ENCODE measurements at regions not wholly inside any gene's neighbourhood (a gene's known extent, or its start where the extent isn't known, plus 50 kb on each side); places are given as distances from the start of the nearest gene placed in this dataset.
"Not testable (repeated sequence)": the region's sequence is repeated elsewhere in the genome, so short reads cannot be mapped to it uniquely, and the experiment has no call there.

- Mint-ChIP-seq H3K4me1 (no peaks in the 10 kb centered on the region), H3K9me3 (peaks cover 0 to 4% (median 0%) of the 10 kb centered on the region in 7 donors), H3K27me3 (ENCODE audit: low read depth in 3 of 3) (no peaks in the 10 kb centered on the region), H3K36me3 (no peaks in the 10 kb centered on the region), H3K27ac (no peak overlapping the region), H3K4me3 (no peak overlapping the region)
- Histone ChIP-seq H3K4me3 (replicated peaks in 1 of 3; ENCODE audit: low read depth in 2 of 3, low read length in 3 of 3) (no peak overlapping the region), H3K36me3 (replicated peaks in 1 of 2; ENCODE audit: control insufficient read depth in 1 of 2, insufficient read depth in 2 of 2, low read length in 2 of 2) (no peaks in the 10 kb centered on the region), H3K4me1 (ENCODE audit: control insufficient read depth in 1 of 2, insufficient read depth in 2 of 2, low read length in 2 of 2) (no peaks in the 10 kb centered on the region), H3K27ac (ENCODE audit: low read depth in 1 of 2, low read length in 2 of 2) (no peak overlapping the region), H4K20me1 (ENCODE audit: insufficient read depth, low read length) (no peaks in the 10 kb centered on the region), H3K9ac (ENCODE audit: insufficient read depth, low read length, poor library complexity, severe bottlenecking) (no peak overlapping the region), H3K4me2 (replicated peaks; ENCODE audit: extremely low read depth, low read length, poor library complexity, severe bottlenecking) (no peak overlapping the region), H3K27me3 (ENCODE audit: control insufficient read depth in 2 of 2, insufficient read depth in 2 of 2, low read length in 2 of 2) (no peaks in the 10 kb centered on the region), H3K79me2 (ENCODE audit: insufficient read depth, low read length) (no peaks in the 10 kb centered on the region), H2AFZ (ENCODE audit: insufficient read depth, low read depth, low read length, poor library complexity, severe bottlenecking) (no peak overlapping the region), H3K9me3 (replicated peaks in 1 of 2; ENCODE audit: control insufficient read depth in 1 of 2, insufficient read depth in 1 of 2, low read length in 2 of 2) (no peaks in the 10 kb centered on the region)
- intact Hi-C loops (cut with micrococcal nuclease), result no loop called here
- WGBS (ENCODE audit: insufficient coverage), result no CpG with 5 or more reads among the region's 1 CpG
- no peak for TF ChIP-seq CTCF (IDR thresholded peaks at IDR 0.05)
- DNase-seq, result no peak
Observed at GRCh38 chr7:85802211-85802610, 615.4 kb upstream of the SEMA3D start.

GRCh38 chr7:85796956-85797355, 610.1 kb upstream of the SEMA3D start:
- Histone ChIP-seq H4K20me1 (ENCODE audit: insufficient read depth, low read length) (no peaks in the 10 kb centered on the region), H3K79me2 (ENCODE audit: insufficient read depth, low read length) (no peaks in the 10 kb centered on the region), H3K4me3 (replicated peaks in 1 of 3; ENCODE audit: low read depth in 2 of 3, low read length in 3 of 3) (no peak overlapping the region), H3K4me2 (replicated peaks; ENCODE audit: extremely low read depth, low read length, poor library complexity, severe bottlenecking) (no peak overlapping the region), H3K9me3 (replicated peaks in 1 of 2; ENCODE audit: control insufficient read depth in 1 of 2, insufficient read depth in 1 of 2, low read length in 2 of 2) (peaks cover 0 to 11% of the 10 kb centered on the region in 2 donors), H3K36me3 (replicated peaks in 1 of 2; ENCODE audit: control insufficient read depth in 1 of 2, insufficient read depth in 2 of 2, low read length in 2 of 2) (no peaks in the 10 kb centered on the region), H2AFZ (ENCODE audit: insufficient read depth, low read depth, low read length, poor library complexity, severe bottlenecking) (no peak overlapping the region), H3K9ac (ENCODE audit: insufficient read depth, low read length, poor library complexity, severe bottlenecking) (no peak overlapping the region), H3K27ac (ENCODE audit: low read depth in 1 of 2, low read length in 2 of 2) (no peak overlapping the region), H3K4me1 (ENCODE audit: control insufficient read depth in 1 of 2, insufficient read depth in 2 of 2, low read length in 2 of 2) (no peaks in the 10 kb centered on the region), H3K27me3 (ENCODE audit: control insufficient read depth in 2 of 2, insufficient read depth in 2 of 2, low read length in 2 of 2) (no peaks in the 10 kb centered on the region)
- WGBS (ENCODE audit: insufficient coverage), result no CpG with 5 or more reads among the region's 2 CpGs
- Mint-ChIP-seq H3K4me1 (no peaks in the 10 kb centered on the region), H3K27me3 (ENCODE audit: low read depth in 3 of 3) (peaks cover 0 to 1% (median 0%) of the 10 kb centered on the region in 3 donors), H3K36me3 (no peaks in the 10 kb centered on the region), H3K9me3 (peaks cover 0 to 9% (median 3%) of the 10 kb centered on the region in 7 donors), H3K4me3 (no peak overlapping the region), H3K27ac (peak overlapping the region in 1 of 7 donors; percentile 15)
- TF ChIP-seq CTCF (IDR thresholded peaks at IDR 0.05), result no peak
- intact Hi-C loops (cut with micrococcal nuclease), result no loop called here
- DNase-seq, result no peak

GRCh38 chr7:85791098-85791497, 604.2 kb upstream of the SEMA3D start:
- 94% methylated on average over 3 of the region's 4 CpGs for WGBS (ENCODE audit: insufficient coverage)
- not testable (repeated sequence) for DNase-seq, H3K36me3 Mint-ChIP-seq

More at GRCh38 chr7:85791098-85791497, 604.2 kb upstream of the SEMA3D start:
- H3K4me1 ChIP-seq (ENCODE audit: control insufficient read depth in 1 of 2, insufficient read depth in 2 of 2, low read length in 2 of 2); H3K9me3 Mint-ChIP-seq; H3K4me2 ChIP-seq (replicated peaks; ENCODE audit: extremely low read depth, low read length, poor library complexity, severe bottlenecking); H3K27me3 Mint-ChIP-seq (ENCODE audit: low read depth in 3 of 3); H3K27ac ChIP-seq (ENCODE audit: low read depth in 1 of 2, low read length in 2 of 2); H3K27me3 ChIP-seq (ENCODE audit: control insufficient read depth in 2 of 2, insufficient read depth in 2 of 2, low read length in 2 of 2); H3K4me3 Mint-ChIP-seq; H3K9ac ChIP-seq (ENCODE audit: insufficient read depth, low read length, poor library complexity, severe bottlenecking); H3K27ac Mint-ChIP-seq; H4K20me1 ChIP-seq (ENCODE audit: insufficient read depth, low read length); H3K4me1 Mint-ChIP-seq; H3K79me2 ChIP-seq (ENCODE audit: insufficient read depth, low read length); H3K4me3 ChIP-seq (replicated peaks in 1 of 3; ENCODE audit: low read depth in 2 of 3, low read length in 3 of 3); intact Hi-C loops (cut with micrococcal nuclease); H3K36me3 ChIP-seq (replicated peaks in 1 of 2; ENCODE audit: control insufficient read depth in 1 of 2, insufficient read depth in 2 of 2, low read length in 2 of 2); H2AFZ ChIP-seq (ENCODE audit: insufficient read depth, low read depth, low read length, poor library complexity, severe bottlenecking): not testable (repeated sequence)
- H3K9me3 ChIP-seq (replicated peaks in 1 of 2; ENCODE audit: control insufficient read depth in 1 of 2, insufficient read depth in 1 of 2, low read length in 2 of 2), result peaks cover 0 to 19% of the 10 kb centered on the region in 2 donors
